ENCODE measurements at regions not wholly inside any gene's neighbourhood (a gene's known extent, or its start where the extent isn't known, plus 50 kb on each side); places are given as distances from the start of the nearest gene placed in this dataset.

- H3K27me3 ChIP-seq = no peaks in the 10 kb centered on the region
- no peak overlapping the region for H3K27ac ChIP-seq
- no peaks in the 10 kb centered on the region for H3K36me3 ChIP-seq
- TF ChIP-seq POLR2A (IDR thresholded peaks at IDR 0.05) = no peak
- TF ChIP-seq, protein P1, sequence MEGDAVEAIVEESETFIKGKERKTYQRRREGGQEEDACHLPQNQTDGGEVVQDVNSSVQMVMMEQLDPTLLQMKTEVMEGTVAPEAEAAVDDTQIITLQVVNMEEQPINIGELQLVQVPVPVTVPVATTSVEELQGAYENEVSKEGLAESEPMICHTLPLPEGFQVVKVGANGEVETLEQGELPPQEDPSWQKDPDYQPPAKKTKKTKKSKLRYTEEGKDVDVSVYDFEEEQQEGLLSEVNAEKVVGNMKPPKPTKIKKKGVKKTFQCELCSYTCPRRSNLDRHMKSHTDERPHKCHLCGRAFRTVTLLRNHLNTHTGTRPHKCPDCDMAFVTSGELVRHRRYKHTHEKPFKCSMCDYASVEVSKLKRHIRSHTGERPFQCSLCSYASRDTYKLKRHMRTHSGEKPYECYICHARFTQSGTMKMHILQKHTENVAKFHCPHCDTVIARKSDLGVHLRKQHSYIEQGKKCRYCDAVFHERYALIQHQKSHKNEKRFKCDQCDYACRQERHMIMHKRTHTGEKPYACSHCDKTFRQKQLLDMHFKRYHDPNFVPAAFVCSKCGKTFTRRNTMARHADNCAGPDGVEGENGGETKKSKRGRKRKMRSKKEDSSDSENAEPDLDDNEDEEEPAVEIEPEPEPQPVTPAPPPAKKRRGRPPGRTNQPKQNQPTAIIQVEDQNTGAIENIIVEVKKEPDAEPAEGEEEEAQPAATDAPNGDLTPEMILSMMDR (IDR thresholded peaks at IDR 0.05) = no peak
- H3K4me3 ChIP-seq = no peak overlapping the region
- no peak for DNase-seq
- no peaks in the 10 kb centered on the region for H3K9me3 ChIP-seq
- H3K4me1 ChIP-seq = no peaks in the 10 kb centered on the region
These were observed 436.2 kb downstream of the GABRG2 start for GRCh38 chr5:162503796-162504195.

- H3K27me3 ChIP-seq = no peaks in the 10 kb centered on the region
- H3K4me1 ChIP-seq = no peaks in the 10 kb centered on the region
- H3K4me3 ChIP-seq = no peak overlapping the region
- no peak for DNase-seq
- TF ChIP-seq POLR2A (IDR thresholded peaks at IDR 0.05) = no peak
- TF ChIP-seq, protein P1 (IDR thresholded peaks at IDR 0.05) = no peak
- no peaks in the 10 kb centered on the region for H3K9me3 ChIP-seq
- no peaks in the 10 kb centered on the region for H3K36me3 ChIP-seq
- no peak overlapping the region for H3K27ac ChIP-seq
These were observed 445.5 kb downstream of the GABRG2 start for GRCh38 chr5:162512935-162513565.

- TF ChIP-seq POLR2A (IDR thresholded peaks at IDR 0.05) = no peak
- TF ChIP-seq, protein P1 (IDR thresholded peaks at IDR 0.05) = no peak
- DNase-seq = no peak
- Histone ChIP-seq H3K36me3 (no peaks in the 10 kb centered on the region), H3K27me3 (no peaks in the 10 kb centered on the region), H3K27ac (no peak overlapping the region), H3K4me1 (no peaks in the 10 kb centered on the region), H3K9me3 (no peaks in the 10 kb centered on the region), H3K4me3 (no peak overlapping the region)
These were observed 446.5 kb downstream of the GABRG2 start for GRCh38 chr5:162514116-162514515.

DNA sequence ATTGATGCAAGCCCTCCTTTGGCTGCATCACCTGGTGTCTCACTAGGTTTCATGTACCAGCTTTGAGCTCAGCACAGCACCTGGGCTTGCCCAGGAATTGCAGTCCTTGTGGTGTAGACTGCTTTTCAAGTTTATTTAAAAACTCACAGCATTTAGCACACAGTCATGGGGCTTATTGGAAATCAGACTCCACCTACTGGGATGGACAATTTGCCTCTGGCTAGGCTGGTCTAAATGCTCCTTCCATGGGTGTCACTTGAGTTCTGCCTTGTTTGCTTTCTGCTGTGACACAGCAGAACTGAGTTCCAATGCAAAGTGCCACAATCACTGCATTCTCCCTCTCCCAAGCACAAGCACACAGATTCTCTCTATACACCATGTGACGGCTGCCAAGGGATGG lies 453.3 kb downstream of the GABRG2 start:
- Histone ChIP-seq H3K4me1 (no peaks in the 10 kb centered on the region), H3K36me3 (no peaks in the 10 kb centered on the region), H3K9me3 (no peaks in the 10 kb centered on the region), H3K4me3 (no peak overlapping the region), H3K27ac (no peak overlapping the region), H3K27me3 (no peaks in the 10 kb centered on the region)
- no peak for TF ChIP-seq POLR2A (IDR thresholded peaks at IDR 0.05)
- TF ChIP-seq, protein P1 (IDR thresholded peaks at IDR 0.05) = no peak
- no peak for DNase-seq

DNA sequence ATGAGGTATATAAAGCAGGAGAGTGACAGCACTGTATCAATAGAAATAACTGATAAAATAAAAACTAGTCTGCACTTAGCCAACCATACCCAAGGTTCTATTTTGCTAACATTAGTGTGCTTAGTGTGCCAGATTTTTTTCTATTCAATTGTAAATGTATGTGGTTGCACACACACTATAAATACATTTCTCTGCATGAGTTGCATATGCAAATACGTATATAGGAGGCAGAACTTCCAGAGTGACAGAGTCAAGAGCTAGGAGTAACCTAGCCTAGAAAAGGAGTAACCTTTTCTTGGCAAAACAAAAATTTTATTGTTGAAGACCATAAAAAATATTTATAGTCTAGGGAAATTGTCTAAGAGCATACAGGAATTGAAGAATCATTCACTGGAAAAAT lies 461.6 kb downstream of the GABRG2 start:
- Histone ChIP-seq H3K27me3 (no peaks in the 10 kb centered on the region), H3K9me3 (no peaks in the 10 kb centered on the region), H3K27ac (no peak overlapping the region), H3K4me3 (no peak overlapping the region), H3K4me1 (no peaks in the 10 kb centered on the region), H3K36me3 (no peaks in the 10 kb centered on the region)
- DNase-seq = no peak
- TF ChIP-seq, protein P1 (IDR thresholded peaks at IDR 0.05) = no peak
- TF ChIP-seq POLR2A (IDR thresholded peaks at IDR 0.05) = no peak

DNA sequence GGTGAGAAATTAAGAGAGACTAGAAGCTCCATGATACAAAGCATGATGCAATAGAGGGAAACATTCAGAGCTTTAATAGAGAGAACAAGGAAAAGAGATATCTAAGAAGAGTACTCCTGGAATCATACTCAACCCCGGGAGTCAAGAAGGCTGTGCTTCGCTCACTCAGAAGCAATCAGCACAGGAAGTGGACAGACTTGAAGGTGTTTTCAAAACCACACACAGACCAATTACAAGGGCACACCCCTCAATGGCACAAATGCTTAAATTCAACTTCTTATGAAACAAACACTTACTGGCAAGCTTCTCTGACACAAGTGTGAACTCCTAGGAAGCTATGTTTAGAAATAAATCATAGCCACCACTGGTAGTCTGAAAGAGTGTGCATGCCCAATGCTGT lies 462.3 kb downstream of the GABRG2 start:
- Histone ChIP-seq H3K27me3 (no peaks in the 10 kb centered on the region), H3K9me3 (no peaks in the 10 kb centered on the region), H3K4me3 (no peak overlapping the region), H3K36me3 (no peaks in the 10 kb centered on the region), H3K4me1 (no peaks in the 10 kb centered on the region), H3K27ac (no peak overlapping the region)
- DNase-seq = no peak
- no peak for TF ChIP-seq POLR2A (IDR thresholded peaks at IDR 0.05)
- TF ChIP-seq, protein P1 (IDR thresholded peaks at IDR 0.05) = no peak
